SU-DHL-6 (cell line): ENCODE measurements at regions not wholly inside any gene's neighbourhood (a gene's known extent, or its start where the extent isn't known, plus 50 kb on each side); places are given as distances from the start of the nearest gene placed in this dataset.

Source experiments
- H2AFZ ChIP-seq: fragments of 200-600 bp; sonication (generic); 2 replicates; pipeline ENCODE4 v1.6.1; 2014; ENCODE audit warnings: low read depth, mild to moderate bottlenecking, moderate library complexity, mixed read lengths, antibody characterized with exemption, low read length; ENCODE audit not compliant: severe bottlenecking
- H3F3A ChIP-seq: fragments of 200-600 bp; shearing (Covaris generic); 2 replicates; pipeline ENCODE4 v1.6.0; 2016; ENCODE audit warnings: antibody characterized with exemption, mild to moderate bottlenecking; ENCODE audit not compliant: insufficient read depth
- H3K27ac ChIP-seq: fragments of 200-600 bp; sonication (generic); 2 replicates; pipeline ENCODE4 v1.5.1; 2016; ENCODE audit warnings: low read depth, mild to moderate bottlenecking, low read length, moderate library complexity, mixed read lengths
- H3K27me3 ChIP-seq: fragments of 200-600 bp; sonication (generic), shearing (Covaris generic); 2 replicates; pipeline ENCODE4 v1.6.0; 2014; ENCODE audit warnings: mild to moderate bottlenecking, low read length
- H3K36me3 ChIP-seq: fragments of 200-600 bp; sonication (generic); 2 replicates; pipeline ENCODE4 v1.6.1; 2014; ENCODE audit warnings: mild to moderate bottlenecking, low read length, mixed read lengths
- H3K4me2 ChIP-seq: fragments of 300-600, 200-600 bp; shearing (Covaris generic), sonication (generic); 2 replicates; pipeline ENCODE4 v1.6.0; 2014; ENCODE audit warnings: low read length, low read depth, mild to moderate bottlenecking; ENCODE audit not compliant: poor library complexity, severe bottlenecking
- H3K4me3 ChIP-seq: fragments of 200-600 bp; sonication (generic); 2 replicates; pipeline ENCODE4 v1.5.1; 2014; ENCODE audit warnings: antibody characterized with exemption, low read length, mild to moderate bottlenecking, mixed read lengths; ENCODE audit not compliant: insufficient read depth, poor library complexity, severe bottlenecking
- H3K79me2 ChIP-seq: fragments of 200-600 bp; sonication (generic); 2 replicates; pipeline ENCODE4 v1.6.1; 2014; ENCODE audit warnings: mild to moderate bottlenecking, low read length, moderate library complexity; ENCODE audit not compliant: insufficient read depth
- H3K9ac ChIP-seq: fragments of 200-600 bp; sonication (generic); 2 replicates; pipeline ENCODE4 v1.7.0; 2014; ENCODE audit warnings: mild to moderate bottlenecking, low read length
- H3K9me2 ChIP-seq: fragments of 200-600 bp; sonication (generic); replicated peaks from 2 replicates; pipeline ENCODE4 v1.6.1; 2014; ENCODE audit warnings: low read length; ENCODE audit not compliant: insufficient read depth
- H3K9me3 ChIP-seq: fragments of 200-600 bp; sonication (generic); 2 replicates; pipeline ENCODE4 v1.6.1; 2014; ENCODE audit warnings: low read length, mixed read lengths; ENCODE audit not compliant: insufficient read depth
- H4K20me1 ChIP-seq: fragments of 200-600 bp; sonication (generic); 2 replicates; pipeline ENCODE4 v1.6.1; 2014; ENCODE audit warnings: low read depth, mild to moderate bottlenecking, antibody characterized with exemption, low read length, moderate library complexity, mixed read lengths
- EZH2phosphoT487 ChIP-seq: fragments of 200-600 bp; sonication (generic), shearing (Covaris generic); conservative IDR thresholded peaks from 2 replicates; pipeline ENCODE4 v1.6.1; 2018; ENCODE audit warnings: mild to moderate bottlenecking, antibody characterized with exemption, low read length, moderate library complexity, mixed read lengths
- TF ChIP-seq, protein P1 (sequence below): fragments of 200-600 bp; sonication (generic); IDR thresholded peaks from one replicate; pipeline ENCODE4 v1.5.1; 2017; ENCODE audit warnings: antibody characterized with exemption, mild to moderate bottlenecking, low read length, moderate library complexity; ENCODE audit not compliant: insufficient read depth, poor library complexity, severe bottlenecking

DNA sequence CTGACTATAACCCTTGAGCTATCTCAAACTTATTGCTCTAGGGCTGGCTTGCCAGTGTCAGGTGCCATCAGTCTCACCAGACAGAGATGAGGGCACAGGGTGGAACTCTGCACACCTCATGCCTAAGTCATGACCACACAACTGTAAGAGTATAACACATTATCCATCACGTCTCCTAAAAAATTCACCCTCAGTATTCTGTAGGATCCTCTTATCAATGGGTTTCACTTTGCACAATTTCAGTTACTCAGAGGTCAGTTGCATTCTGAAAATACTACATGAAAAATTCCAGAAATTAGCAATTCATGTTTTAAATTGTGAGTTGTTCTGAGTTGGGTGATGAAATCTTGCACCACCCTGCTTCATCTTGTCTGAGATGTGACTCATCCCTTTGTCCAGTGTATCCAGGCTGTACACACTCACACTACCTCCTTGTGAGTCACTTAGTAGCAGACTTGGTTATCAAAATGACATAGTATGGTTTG is 690.9 kb upstream of the CDH18 start:
- H4K20me1 ChIP-seq: no peaks in the 10 kb centered on the region
- H3K9me3 ChIP-seq: no peaks in the 10 kb centered on the region
- H3K79me2 ChIP-seq: no peaks in the 10 kb centered on the region
- H3K27me3 ChIP-seq: no peaks in the 10 kb centered on the region
- no peaks in the 10 kb centered on the region for H3F3A ChIP-seq
- peak overlapping the region; percentile 47 for H2AFZ ChIP-seq
- H3K36me3 ChIP-seq: no peaks in the 10 kb centered on the region
- no peaks in the 10 kb centered on the region for H3K9me2 ChIP-seq
- no peak overlapping the region for H3K9ac ChIP-seq
- H3K4me2 ChIP-seq: no peak overlapping the region
- no peak overlapping the region for H3K27ac ChIP-seq
- H3K4me3 ChIP-seq: no peak overlapping the region
- no peak for TF ChIP-seq EZH2phosphoT487
- TF ChIP-seq, protein P1, sequence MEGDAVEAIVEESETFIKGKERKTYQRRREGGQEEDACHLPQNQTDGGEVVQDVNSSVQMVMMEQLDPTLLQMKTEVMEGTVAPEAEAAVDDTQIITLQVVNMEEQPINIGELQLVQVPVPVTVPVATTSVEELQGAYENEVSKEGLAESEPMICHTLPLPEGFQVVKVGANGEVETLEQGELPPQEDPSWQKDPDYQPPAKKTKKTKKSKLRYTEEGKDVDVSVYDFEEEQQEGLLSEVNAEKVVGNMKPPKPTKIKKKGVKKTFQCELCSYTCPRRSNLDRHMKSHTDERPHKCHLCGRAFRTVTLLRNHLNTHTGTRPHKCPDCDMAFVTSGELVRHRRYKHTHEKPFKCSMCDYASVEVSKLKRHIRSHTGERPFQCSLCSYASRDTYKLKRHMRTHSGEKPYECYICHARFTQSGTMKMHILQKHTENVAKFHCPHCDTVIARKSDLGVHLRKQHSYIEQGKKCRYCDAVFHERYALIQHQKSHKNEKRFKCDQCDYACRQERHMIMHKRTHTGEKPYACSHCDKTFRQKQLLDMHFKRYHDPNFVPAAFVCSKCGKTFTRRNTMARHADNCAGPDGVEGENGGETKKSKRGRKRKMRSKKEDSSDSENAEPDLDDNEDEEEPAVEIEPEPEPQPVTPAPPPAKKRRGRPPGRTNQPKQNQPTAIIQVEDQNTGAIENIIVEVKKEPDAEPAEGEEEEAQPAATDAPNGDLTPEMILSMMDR: no peak

DNA sequence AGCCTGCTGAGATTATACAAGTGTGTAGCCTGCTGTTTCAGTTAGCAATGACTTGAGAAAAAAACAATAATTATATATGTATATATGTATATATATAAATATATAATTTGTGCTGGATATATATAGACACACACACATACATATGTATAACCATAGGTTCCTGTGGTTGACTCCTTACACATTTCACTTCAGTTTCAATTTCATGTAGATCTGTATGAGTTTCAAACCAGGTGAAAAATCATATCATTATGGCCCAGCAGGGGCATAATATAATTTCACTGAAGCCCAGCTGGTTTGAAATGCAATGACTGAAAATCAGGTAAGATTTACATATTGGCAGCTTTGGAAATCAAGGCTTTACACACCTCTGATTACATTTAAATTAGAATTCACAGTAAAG is 690.4 kb upstream of the CDH18 start:
- no peak overlapping the region for H3K4me2 ChIP-seq
- TF ChIP-seq EZH2phosphoT487: no peak
- TF ChIP-seq, protein P1: no peak

DNA sequence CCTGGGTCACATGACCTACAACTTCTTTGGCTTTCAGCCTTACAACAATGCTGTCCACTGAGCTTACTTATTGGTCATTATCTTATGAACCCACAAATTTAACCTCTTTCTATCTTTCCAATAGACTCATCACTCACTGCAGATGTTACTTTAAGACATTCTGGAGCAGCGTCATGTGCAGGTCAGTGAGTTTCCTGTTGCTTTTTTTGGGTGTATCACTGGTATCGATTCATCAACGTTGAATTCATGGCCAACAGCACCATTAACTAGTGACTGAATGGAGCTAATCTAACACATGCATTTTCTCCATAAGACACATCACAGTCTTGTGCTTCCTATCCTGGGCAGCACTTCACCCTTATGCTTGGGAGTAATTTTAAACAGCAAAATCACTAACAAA is 672.6 kb upstream of the CDH18 start:
- no peak for TF ChIP-seq EZH2phosphoT487
- TF ChIP-seq, protein P1: no peak
- no peak overlapping the region for H3K27ac ChIP-seq
- no peak overlapping the region for H3K4me2 ChIP-seq
- no peaks in the 10 kb centered on the region for H3K79me2 ChIP-seq
- no peaks in the 10 kb centered on the region for H3K36me3 ChIP-seq
- H3K27me3 ChIP-seq: no peaks in the 10 kb centered on the region
- H2AFZ ChIP-seq: no peak overlapping the region
- no peak overlapping the region for H3K4me3 ChIP-seq
- H4K20me1 ChIP-seq: no peaks in the 10 kb centered on the region
- no peaks in the 10 kb centered on the region for H3F3A ChIP-seq
- no peaks in the 10 kb centered on the region for H3K9me3 ChIP-seq
- H3K9me2 ChIP-seq: no peaks in the 10 kb centered on the region
- H3K9ac ChIP-seq: no peak overlapping the region

More for the DNA sequence above, 690.4 kb upstream of the CDH18 start:
- H3K4me3 ChIP-seq: no peak overlapping the region
- peak overlapping the region; percentile 47 for H2AFZ ChIP-seq
- H3K9me2 ChIP-seq: no peaks in the 10 kb centered on the region
- no peak overlapping the region for H3K27ac ChIP-seq
- no peaks in the 10 kb centered on the region for H3K27me3 ChIP-seq
- no peaks in the 10 kb centered on the region for H3K9me3 ChIP-seq
- H3K9ac ChIP-seq: no peak overlapping the region
- H4K20me1 ChIP-seq: no peaks in the 10 kb centered on the region
- H3K36me3 ChIP-seq: no peaks in the 10 kb centered on the region
- H3F3A ChIP-seq: no peaks in the 10 kb centered on the region
- H3K79me2 ChIP-seq: no peaks in the 10 kb centered on the region

DNA sequence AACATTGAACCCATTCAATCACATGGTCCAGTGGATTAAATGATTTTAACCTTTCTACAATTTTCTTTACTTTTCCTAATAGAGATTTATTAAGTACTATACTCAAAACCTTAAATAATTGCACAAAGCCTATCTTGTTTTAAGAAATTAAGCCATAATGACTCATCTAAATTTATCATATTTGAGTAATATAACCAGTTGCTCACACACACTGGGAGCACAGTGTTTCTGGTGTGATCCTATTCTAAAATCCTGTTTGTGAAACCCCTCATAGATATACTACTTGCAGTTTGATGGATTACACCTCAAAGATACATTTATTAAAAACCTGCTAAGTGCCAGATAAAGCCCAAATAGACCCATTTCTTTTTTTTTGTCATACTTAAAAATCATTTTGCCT is 668.3 kb upstream of the CDH18 start:
- no peak for TF ChIP-seq EZH2phosphoT487
- TF ChIP-seq, protein P1: no peak
- H2AFZ ChIP-seq: no peak overlapping the region
- H3K36me3 ChIP-seq: no peaks in the 10 kb centered on the region
- peaks cover 4% of the 10 kb centered on the region; the same call in 1 of the 2 replicates for H3K9me3 ChIP-seq
- H3F3A ChIP-seq: no peaks in the 10 kb centered on the region
- H3K4me2 ChIP-seq: no peak overlapping the region
- no peaks in the 10 kb centered on the region for H3K79me2 ChIP-seq
- no peaks in the 10 kb centered on the region for H4K20me1 ChIP-seq
- no peak overlapping the region for H3K27ac ChIP-seq
- no peak overlapping the region for H3K4me3 ChIP-seq
- H3K9ac ChIP-seq: no peak overlapping the region
- H3K9me2 ChIP-seq: no peaks in the 10 kb centered on the region
- no peaks in the 10 kb centered on the region for H3K27me3 ChIP-seq
